ENCODE measurements at regions not wholly inside any gene's neighbourhood (a gene's known extent, or its start where the extent isn't known, plus 50 kb on each side); places are given as distances from the start of the nearest gene placed in this dataset.
"Not testable (repeated sequence)": the region's sequence is repeated elsewhere in the genome, so short reads cannot be mapped to it uniquely, and the experiment has no call there.

DNA sequence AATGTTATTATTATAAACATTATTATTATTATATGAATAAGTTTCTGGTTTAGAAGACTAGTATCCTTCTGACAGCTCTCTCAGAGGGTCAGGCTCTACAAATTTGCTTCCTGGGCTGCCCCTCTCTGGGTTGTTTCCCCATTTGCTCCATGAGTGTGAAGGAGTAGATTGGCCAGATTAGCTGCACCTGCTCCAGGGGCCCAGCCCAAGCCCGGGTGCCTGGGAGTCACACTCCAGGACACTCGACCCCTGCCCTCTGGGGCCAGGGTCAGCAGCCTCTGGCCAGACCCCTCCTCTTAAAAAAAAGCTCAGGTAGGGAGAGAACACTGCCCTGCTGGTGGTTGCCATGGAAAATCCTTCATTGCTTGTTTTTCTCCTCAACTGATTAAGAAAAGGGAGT lies 169.0 kb upstream of the FOXD4L5 start:
- not testable (repeated sequence) for DNase-seq (ENCODE audit: low read depth in 2 of 2)

DNA sequence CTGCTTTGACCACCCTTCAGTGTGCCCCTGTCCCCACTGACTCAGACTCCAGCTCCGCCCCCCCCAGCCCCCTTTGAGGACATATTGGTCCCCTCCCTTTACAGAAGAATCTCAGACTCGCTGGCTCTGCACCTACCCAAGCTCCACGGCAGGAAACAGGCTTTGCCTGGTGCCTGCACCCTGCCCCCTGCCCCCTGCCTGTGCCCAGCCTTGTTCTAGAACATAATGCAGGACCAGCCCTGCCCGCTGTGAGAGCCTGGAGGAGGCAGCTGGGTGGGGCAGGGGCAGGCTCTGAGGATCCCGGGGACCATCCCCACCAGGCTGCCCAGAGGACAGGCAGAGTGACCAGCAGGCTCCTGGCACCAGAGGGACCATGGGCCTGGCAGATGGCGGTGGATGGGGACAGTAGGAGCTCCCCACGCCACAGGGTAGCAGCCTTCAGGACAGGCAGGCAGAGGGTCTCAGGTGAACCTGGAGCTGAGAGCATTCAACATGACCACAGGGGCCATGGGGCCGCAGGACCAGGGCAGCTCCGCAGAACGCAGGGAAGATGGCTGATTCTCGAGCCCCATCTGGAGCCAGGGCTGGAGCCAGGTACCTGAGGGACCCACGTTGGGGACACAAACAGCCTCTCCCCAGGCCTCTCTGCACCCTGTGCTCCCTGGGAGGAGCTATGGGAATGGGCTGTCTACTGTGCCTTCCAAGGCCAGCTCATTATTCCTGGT lies 165.0 kb upstream of the FOXD4L5 start:
- not testable (repeated sequence) for DNase-seq (ENCODE audit: low read depth in 2 of 2)

DNA sequence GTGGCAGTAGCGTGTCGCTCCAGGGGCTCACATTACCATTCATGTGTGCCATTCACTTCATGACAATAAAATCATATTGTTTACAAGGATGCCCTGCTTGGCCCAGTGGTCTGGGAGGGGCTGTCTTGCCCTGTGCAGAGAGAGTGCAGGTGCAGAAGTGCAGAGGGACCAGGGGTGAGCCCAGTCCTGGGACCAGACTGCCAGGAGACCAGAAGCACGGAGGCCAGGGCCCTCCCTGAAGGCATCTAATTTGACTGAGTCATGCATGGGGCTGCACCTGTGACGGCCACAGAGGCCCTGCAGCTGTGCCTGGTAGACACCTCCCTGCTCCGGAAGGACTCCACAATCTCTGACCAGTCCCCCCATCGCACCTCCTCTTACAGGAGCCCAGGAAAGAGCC lies 164.4 kb upstream of the FOXD4L5 start:
- no peak for DNase-seq (ENCODE audit: low read depth in 2 of 2)

DNA sequence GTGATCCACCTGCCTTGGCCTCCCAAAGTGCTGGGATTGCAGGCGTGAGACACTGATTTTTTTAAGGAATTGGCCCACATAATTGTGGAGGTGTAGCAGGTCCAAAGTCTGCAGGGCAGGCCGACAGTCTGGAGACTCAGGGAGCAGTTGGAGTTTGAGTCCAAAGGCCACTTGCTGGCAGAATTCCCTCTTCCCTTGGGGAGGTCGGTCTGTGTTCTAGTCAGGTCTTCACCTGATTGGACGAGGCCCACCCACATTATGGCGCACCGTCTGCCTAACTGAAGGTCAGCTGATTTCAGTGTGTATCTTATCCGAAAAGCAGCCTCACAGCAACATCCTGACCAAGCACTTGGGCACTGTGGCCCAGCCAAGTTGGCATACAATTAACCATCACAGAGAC lies 162.1 kb upstream of the FOXD4L5 start:
- not testable (repeated sequence) for DNase-seq (ENCODE audit: low read depth in 2 of 2)

DNA sequence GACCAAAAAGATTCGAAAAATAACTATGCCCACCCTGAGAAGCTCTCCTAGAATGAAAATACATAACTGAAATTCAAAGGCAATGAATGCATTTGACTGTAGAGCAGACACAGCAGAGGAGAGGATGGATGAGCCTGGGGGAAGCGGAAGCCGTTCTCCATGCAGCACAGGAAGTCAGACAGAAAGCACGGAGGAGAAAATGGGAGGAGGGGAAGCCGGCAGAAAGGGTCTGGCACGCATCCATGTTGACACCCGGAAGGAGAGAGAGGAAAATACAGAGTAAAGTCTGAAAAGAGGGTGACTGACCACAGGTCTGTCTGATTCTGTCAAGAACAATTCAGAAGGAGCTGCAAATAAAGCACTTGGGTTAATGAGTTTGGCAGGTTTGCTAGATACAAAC lies 161.0 kb upstream of the FOXD4L5 start:
- DNase-seq (ENCODE audit: low read depth in 2 of 2): not testable (repeated sequence)

DNA sequence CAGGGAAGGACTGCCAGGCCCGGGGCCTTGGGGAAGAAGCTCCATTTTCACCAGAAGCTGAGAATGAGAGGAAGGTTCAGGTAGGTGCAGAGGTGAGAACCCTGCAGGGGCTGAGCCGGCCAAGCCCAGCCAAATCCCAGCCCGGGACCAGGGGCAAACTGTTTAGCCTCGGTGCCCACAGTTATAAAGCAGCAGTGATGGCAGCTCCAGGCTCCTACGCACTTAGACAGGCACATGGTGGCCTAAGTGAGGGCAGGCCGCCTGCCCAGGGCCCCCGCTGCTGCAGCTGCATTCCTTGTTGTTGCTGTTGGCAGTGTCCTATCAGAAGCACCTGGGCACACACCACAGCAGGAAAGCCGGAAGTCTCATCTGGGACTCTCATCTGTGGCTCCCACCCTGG lies 159.9 kb upstream of the FOXD4L5 start:
- DNase-seq (ENCODE audit: low read depth in 2 of 2): no peak

DNA sequence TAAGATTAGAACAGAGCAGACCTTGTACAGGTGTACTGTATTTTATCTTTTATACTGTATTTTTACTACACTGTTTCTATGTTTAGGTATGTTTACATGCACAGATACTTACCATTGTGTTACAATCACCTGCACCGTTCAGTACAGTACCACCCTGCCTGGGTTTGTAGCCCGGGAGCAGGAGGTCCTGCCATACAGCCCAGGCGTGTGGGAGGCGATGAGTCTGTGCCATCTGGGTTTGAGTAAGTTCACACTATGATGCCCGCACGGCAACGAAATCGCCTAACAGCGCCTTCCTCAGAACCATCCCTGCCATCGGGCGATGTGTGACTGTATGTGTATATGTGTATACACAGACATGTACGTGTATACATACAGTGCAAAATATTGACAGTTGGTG lies 157.1 kb upstream of the FOXD4L5 start:
- DNase-seq (ENCODE audit: low read depth in 2 of 2): not testable (repeated sequence)

DNA sequence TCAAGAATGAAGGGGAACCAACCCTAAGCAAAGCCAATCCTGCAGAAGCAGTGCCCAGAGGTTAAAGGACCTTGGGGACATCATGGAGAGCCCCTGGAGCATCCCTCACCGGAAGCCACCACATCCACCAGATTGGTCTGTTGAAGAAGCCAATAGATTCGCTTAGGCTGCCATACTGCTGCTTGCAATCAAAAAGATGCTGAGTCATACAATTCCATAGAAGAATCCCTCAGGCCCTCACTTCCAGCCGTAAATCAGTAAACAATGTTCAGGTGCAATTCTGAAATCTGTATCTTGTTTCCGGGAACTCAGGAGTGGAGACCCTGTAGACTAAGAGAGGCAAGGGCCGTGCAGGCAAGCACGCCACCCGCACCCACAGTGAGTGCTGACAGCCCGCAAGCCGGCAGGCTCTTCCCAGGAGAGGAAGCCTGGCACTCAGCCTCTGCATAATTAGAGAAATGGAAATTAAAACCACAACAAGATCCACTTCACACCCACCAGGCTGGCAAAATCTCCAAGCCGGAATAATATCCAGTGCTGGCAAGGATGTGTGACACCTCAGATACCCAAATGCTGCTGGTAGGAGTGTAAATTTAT lies 156.4 kb upstream of the FOXD4L5 start:
- DNase-seq (ENCODE audit: low read depth in 2 of 2): not testable (repeated sequence)

DNA sequence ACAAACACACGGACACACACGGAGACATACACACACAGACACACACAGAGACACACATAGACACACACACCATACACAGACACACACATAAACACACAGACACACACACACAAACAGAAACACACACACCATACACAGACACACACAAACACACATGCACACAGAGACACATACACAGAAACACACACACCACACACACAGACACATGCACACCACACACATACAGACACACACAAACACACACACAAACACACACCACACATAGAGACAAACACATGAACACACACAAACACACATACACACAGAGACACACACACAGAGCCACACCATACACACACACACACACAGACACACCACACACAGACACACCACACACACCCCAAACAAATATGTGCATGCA lies 152.7 kb upstream of the FOXD4L5 start:
- DNase-seq (ENCODE audit: low read depth in 2 of 2): no peak

DNA sequence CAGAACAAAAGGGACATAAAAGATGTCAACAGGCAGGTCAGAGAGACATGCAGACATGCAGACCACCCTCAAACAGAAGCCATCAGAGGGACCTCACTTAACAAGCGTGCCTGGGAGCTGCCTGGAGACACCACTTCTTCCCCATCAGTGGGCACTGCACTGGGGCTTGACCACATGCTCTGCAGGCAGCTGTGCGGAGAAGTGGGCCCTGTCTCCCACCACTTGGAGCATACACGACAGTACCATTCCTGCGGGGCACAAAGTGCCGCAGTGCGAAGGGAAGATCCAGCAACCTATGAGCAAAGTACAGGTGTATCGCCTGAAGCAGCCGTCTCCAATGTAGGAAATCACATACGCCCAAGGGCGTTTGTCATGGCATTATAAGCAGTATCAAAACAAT lies 150.5 kb upstream of the FOXD4L5 start:
- DNase-seq (ENCODE audit: low read depth in 2 of 2): no peak

DNA sequence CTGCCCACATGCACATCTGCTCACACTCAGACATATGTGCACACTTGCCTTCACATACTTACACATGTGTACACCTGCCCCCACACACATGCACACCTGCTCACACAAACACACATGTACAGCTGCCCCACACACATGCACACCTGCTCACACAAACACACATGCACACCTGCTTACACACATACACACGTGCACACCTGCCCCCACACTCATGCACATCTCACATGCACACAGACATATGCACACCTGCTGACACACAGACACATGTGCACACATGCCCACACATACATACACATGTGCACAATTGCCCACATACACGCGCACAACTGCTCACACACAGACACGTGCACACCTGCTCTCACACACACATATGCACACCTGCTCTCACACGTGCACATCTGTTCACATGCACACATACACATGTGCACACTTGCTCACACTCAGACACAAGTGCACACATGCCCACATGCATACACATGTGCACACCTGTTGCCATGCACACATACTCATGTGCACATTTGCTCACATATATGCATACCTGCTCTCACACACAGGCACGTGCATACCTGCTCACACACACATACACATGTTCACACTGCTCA lies 147.8 kb upstream of the FOXD4L5 start:
- no peak for DNase-seq (ENCODE audit: low read depth in 2 of 2)

DNA sequence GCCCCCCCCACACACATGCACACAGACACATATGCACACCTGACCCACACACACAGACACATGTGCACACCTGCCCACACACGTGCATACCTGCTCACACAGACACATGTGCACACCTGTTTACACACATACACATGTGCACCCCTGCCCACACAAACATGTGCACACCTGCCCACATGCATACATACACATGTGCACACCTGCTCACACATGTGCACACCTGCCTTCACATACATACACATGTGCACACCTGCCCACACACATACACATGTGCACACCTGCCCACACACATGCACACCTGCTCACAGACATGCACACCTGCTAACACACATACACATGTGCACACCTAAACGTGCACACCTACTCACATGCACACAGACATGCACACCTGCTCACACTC lies 147.0 kb upstream of the FOXD4L5 start:
- DNase-seq (ENCODE audit: low read depth in 2 of 2): no peak

DNA sequence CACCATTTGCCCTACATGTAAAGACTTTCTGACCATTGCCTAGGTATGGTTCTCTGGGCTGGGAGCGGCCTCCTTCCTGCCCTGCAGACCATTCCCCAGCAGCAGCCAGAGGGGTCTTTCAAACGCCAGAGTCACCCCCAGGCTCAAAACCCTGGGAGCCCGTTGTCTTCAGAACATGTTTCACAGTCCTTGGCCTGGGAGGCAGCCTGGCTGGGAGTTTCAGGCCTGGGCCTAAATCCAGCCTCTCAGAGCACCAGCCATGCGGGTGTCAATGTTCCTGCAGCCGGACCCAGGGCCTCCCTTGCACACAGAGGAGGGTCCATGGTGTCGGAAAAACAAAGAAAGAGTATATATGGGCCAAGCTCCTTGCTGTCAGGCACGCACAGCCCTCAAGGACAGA lies 145.2 kb upstream of the FOXD4L5 start:
- no peak for DNase-seq (ENCODE audit: low read depth in 2 of 2)

DNA sequence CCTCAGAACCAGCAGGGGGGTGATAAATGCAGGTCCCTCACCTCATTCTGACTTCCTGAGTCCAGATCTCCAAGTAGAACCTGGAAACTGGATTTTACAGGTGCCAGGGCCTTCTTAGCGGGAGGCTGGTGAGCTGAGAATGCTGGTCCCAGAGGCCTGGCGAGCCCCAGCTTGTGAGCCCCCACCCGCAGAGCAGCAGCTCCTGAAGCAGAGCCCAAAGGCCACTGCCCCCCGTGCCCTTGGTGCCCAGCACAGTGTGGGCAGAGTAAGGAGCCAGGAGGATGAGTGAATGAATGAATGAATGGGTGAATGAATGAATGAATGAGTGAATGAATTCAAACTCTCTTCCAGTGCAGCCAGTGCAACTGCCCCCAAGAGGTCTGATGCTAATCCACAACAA lies 142.4 kb upstream of the FOXD4L5 start:
- DNase-seq (ENCODE audit: low read depth in 2 of 2): not testable (repeated sequence)

DNA sequence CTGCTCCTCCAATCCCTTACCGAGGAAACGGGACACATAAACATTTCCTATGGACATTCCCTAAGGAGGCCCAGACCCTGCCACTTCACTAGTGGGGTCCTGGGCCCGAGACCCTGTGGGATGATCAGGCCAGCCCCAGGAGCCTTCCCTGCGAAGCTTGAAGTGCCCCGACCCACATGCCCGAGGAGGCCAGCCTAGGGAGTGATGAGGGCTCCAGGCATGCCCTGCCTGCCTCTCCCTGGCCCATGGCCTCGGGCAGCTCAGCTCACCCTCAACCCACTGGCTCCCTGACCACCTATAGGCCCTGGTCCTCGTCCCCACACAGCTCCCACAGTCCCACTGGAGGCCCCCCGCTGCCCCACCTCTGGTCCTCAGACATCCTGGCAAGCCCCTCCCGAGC lies 141.8 kb upstream of the FOXD4L5 start:
- not testable (repeated sequence) for DNase-seq (ENCODE audit: low read depth in 2 of 2)

DNA sequence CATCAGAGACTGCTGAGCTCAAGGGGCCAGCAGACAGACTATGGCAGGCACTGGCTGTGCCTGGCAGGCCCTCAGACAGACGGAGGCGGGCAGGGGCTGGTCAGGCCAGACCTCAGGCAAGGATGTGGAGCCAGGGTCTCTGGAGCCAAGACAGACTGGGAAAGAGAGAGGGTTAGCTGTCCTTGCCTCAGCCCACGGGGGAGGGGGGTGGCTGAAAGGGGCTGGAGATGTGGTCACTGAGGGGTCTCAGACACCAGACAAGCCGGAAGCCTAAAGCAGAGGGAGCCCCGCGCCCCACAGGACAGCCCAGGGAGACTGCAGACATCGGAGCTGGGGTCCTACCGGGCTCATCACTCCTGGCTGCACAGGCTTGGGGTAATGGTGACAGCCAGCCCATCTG lies 141.2 kb upstream of the FOXD4L5 start:
- DNase-seq (ENCODE audit: low read depth in 2 of 2): no peak

DNA sequence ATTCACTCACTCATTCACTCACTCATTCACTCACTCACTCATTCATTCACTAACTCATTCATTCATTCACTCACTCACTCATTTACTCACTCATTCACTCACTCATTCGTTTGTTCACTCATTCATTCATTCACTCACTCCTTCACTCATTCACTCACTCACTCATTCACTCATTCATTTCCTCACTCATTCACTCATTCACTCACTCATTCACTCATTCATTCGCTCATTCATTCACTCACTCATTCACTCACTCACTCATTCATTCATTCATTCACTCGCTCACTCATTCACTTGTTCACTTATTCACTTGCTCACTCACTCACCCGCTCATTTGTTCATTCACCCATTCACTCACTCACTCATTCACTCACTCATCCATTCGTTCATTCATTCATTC lies 140.2 kb upstream of the FOXD4L5 start:
- not testable (repeated sequence) for DNase-seq (ENCODE audit: low read depth in 2 of 2)

DNA sequence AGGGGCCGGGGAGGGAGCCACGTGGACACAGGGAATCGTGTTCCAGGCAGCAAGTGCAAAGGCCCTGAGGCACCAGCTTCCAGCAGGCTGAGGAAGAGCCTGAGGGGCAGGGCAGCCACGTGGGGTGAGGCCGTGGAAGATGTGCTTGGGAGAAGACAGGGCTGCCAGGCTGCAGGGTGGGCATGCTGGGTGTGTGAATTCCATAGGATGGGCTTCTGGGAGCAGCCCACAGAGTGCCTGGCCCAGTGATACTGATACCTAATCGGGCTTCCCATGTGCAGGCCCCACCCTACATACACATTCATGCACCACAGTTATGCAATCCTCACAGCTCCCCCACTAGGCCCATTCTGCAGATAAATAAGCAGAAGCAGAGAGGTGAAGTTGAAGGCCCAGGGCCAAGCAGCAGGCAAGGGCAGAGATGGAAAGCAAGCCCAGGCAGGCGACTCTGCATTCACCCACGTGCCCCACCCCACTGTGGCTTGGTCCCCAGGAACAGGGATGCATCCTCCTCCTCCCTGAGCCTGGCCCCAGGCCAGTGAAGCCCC lies 139.5 kb upstream of the FOXD4L5 start:
- DNase-seq (ENCODE audit: low read depth in 2 of 2): not testable (repeated sequence)

DNA sequence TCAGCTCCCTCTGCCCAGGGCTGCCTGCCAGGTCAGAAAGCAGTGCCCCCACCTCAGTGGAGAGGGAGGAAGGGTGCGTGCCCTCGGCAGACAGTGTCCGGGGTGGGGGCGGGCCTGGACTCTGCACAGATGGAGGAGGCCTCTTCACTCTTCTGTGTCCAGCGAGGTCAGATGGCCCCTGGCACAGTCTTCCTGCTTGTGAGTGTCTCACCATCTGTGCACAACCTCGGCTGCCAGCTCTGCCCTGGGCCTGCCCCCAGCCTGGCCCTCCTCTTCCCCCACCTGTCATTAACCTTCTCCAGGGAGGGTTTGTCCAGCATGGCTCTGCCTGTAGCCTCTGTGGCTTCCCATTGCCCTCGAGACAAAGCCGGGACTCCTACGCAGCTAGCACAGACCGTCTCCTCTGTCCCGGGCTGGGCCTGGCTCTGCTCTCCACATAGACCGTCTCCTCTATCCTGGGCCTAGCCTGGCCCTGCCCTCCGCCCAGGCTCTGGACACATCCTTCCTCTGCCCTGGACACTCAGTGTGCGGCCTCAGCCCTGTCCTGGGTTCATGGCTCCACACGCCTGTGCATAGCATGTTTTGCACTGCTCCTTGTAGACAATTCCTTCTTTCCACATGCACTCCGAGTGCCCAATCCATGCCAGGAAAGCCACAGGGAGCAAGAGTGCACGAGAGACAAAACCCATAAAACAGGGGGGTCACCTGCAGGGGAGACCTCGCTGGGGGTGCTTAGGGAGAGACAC lies 138.9 kb upstream of the FOXD4L5 start:
- DNase-seq (ENCODE audit: low read depth in 2 of 2): not testable (repeated sequence)

DNA sequence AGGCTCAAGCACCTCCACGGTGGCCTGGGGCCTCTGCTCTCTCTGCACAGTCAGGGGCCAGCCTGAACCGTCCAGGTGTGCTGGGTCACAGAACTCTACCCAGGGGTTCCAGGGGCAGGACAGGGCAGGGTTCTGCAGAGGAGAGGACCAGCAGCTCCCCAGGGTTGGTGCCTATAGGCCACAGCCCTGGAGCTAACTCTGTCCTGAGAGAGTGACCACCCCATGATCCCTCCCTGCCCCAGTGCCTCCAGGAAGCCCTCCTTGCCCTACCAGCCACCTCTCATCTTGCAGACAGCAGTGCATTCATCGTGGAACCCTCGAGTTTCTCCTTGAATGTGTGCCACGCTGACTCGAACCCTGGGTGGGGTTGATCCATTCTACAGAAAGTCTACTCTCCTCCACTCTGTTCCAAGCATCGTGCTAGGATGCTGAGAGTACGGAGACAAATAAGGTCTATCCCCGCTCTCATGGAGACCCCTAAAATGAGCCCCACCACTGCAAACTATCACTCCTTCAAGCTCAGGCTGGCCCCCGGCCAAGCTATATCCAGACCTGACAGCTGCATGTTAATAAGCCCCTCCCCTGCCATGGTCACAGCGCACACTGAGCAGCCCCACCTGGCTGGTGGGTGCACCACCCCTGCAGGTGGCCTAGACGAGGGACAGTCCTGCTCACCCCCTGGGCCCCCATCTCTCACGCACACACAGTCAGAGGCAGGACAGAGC lies 138.1 kb upstream of the FOXD4L5 start:
- DNase-seq (ENCODE audit: low read depth in 2 of 2): not testable (repeated sequence)

DNA sequence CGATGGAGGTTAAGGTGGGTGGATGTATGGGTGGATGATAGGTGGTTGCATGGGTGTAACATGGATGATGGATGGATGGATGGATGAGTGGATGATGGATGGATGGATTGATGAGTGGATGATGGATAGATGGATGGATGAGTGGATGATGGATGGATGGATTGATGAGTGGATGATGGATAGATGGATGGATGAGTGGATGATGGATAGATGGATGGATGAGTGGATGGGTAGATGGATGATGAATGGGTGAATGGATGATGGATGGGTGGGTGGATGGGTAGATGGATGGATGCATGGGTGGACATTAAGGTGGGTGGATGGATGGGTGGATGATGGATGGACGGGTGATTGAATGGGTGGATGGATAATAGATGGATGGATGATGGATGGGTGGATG lies 136.5 kb upstream of the FOXD4L5 start:
- not testable (repeated sequence) for DNase-seq (ENCODE audit: low read depth in 2 of 2)
